Dermis microvascular lymphatic vessel endothelial cell (primary cell): ENCODE measurements at regions not wholly inside any gene's neighbourhood (a gene's known extent, or its start where the extent isn't known, plus 50 kb on each side); places are given as distances from the start of the nearest gene placed in this dataset.
"Not testable (repeated sequence)": the region's sequence is repeated elsewhere in the genome, so short reads cannot be mapped to it uniquely, and the experiment has no call there.

Experiments used
- DNase-seq, 2 donors: peaks; one replicate each; pipeline versions ENCODE4 v3.0.0 to v3.0.0-alpha.2; 2010; ENCODE audit warnings: low read depth in 2 of 2

DNA sequence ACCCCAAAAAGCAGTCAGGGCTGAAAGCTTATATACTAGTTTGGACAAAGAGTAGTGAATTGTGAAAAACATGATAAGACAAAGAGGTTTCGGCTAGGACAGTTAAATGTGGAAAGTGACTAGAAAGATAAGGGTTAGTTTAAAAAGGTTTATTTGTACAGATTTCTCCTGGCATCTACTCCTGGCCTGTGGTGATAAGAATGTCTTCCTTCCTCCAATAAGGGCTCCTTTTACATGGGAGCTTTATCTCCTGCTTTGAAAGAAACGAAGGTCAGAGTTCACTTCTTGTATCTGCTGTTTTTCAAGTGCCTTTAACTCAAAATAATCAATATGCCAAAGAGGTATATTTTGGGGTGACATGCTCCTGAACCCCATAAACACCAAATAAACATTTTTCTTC is 776.1 kb upstream of the COX7C start:
- no peak for DNase-seq

DNA sequence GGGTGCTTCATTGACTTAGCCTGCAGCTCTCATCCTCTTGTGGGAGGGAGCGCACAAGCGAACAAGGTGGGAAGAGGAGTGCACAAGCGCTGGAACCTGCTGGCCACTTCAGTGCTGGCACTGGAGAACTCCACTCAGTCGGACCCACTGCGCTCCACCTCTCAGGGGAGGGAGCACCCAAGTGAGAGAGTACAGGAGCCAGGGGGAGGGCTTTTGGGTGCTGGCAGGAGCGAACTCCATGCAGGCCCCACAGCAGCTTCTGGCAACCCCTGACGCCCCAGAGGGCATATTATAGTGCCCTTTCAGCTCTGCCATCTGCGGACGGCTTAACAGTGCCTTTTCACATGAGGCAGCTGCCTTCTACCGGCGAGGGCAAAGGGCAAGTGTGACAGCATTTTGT is 774.2 kb upstream of the COX7C start:
- no peak for DNase-seq

DNA sequence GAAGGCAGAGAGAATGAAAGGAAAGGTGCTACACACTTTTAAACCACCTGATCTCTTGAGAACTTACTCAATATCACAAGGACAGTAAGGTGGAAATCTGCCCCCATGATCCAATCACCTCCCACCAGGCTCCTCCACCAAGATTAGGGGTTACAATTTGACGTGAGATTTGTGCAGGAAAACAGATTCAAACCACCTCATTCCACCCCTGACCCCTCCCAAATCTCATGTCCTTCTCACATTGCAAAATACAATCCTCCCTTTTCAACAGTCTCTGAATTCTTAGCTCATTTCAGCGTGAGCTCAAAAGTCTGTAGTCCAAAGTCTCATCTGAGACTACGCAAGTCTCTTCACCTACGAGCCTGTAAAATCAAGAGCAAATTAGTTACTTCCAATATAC is 768.3 kb upstream of the COX7C start:
- no peak for DNase-seq

DNA sequence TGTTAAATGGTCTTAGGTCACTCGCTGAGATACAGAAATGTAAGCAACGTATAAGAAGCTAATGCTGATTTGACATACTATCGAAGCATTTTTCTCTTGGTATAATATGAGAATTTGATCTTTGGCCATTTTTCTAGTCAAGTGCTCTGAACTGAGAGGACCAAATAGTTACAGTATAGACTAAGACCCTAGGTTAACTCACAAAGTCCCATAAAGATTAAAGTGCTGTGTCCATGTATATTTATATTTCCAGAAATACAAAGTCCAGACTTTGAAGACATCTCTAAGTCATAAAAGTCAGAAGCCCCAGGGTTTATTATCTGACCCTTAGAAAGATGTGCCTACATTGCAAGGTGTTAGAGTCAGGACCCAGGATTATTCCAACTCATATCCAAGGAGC is 752.4 kb upstream of the COX7C start:
- DNase-seq = no peak

DNA sequence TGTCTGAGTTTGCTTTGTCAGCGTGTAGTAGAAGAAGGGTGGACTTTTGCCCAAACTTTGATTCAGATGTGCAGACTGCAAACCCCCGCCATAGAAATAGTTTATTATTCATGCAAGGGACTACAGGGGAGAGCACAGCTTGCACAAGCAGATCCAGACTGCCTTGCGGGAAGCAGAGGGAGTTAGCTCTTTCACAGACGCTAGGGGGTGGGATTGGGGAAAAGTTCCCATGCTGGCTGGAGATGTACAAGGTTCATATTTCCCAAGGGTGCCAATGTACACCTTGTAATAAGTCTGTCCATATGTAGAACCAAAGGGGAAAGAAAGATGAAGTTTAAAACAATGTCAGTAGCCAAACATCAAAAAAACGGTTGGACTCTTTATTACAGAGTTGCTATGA is 749.7 kb upstream of the COX7C start:
- DNase-seq = no peak

DNA sequence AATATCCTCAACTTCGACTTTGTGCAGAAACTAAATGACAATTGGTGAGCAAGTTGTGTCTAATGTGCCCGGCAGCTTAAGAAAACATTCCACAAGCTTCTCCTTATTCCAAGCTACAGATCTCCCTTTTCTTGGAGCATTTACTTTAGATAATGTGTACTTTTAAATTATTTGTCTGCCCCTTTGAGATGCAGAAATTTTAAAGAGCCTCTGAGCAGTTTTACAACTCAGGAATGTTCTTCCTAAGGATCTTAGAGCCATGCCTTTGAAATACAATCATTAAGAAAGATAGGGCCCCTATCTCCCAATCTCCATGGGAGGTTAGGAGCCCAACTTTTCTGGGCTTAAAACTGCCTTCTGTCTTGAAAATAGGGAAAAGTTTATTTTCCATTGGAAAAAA is 723.7 kb upstream of the COX7C start:
- DNase-seq = no peak

DNA sequence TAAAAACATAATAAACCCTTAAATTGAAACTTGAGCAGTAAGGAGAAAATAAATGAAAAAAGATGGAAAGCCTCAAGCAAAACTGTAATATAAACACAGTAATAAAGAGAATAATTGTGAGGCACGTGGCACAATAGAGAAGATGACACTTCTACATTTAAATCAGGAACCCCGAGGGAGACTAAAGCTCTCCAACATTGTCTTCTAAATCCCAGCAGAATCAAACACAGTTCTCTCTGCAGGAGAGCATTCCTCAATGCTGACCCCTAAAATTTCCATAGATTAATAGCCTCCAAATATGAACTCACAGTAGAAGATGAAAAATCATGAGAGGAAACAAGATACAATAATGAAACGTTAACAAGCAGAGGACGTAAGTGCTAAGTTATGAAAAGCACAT is 721.2 kb upstream of the COX7C start:
- DNase-seq = no peak

DNA sequence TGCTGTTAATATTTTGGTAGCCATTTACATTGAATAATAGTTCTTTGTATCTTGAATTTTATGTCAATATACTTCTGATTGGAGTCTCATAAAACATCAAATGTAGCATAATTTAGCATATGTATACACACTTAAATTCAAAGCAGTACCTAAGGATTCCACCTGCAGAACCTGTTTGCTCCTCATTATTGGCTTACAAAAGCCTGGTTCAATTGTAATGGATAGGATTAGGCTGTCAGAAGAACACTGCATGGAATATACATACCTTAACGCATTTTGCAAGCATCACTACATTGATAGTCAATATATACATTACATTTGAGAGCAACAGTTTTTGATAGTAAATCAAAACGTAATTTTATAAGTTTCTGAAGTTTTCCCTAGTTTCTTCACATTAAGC is 711.3 kb upstream of the COX7C start:
- DNase-seq = no peak

DNA sequence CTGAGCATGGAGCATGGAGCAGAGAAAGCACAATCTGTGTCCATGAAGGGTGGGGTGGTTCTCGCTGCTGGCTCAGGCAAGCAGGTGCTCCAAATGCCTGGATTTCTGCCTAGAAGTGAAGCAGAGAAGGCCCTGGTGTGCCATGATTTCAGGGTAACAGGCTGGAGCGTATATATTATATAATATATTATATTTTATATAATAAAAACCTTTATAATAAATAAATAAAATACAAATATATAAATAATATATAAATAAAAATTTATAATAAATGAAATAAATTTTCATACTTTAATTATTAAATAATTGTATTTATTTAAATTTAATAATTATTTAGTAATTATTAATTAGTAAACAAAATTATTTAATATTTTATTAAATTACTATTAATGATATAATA is 707.4 kb upstream of the COX7C start:
- no peak for DNase-seq

DNA sequence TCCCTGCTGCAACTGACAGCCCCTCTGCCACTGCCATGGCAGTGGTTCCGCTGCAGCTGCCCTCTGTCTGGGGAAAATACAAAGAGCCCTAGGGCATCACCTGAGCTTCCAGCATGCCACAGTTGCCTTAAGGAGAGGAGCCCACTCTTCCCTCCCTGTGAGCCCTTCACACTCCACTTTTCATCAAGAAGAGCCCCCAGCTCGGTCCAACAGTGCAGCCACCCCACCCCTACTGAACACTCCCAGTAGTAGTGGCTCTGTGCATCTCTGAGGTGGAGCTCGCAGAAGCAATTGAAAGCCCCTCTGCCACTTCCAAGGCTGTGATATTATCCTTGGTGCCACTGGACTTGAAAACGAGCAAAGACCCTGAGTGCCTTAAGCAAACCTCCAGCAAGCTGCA is 696.8 kb upstream of the COX7C start:
- DNase-seq = no peak

DNA sequence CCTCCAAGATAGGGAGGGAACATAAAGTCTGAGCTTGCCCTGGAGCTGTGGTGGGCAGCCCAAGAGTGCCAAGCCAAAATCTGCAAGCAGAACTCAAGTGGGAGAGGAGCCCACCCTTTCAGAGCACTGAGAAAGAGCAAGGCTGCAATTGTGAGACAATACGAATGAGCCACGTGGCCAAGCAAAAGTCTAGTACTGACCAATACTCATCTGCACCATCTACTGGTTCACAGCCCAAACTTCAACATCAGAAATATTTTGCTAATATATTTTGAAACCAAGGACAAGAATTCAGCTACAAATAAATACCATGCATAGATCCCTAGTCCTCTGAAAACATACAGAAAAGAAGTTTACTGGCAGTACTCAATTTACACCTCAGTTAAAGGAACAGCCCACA is 696.2 kb upstream of the COX7C start:
- DNase-seq = no peak

DNA sequence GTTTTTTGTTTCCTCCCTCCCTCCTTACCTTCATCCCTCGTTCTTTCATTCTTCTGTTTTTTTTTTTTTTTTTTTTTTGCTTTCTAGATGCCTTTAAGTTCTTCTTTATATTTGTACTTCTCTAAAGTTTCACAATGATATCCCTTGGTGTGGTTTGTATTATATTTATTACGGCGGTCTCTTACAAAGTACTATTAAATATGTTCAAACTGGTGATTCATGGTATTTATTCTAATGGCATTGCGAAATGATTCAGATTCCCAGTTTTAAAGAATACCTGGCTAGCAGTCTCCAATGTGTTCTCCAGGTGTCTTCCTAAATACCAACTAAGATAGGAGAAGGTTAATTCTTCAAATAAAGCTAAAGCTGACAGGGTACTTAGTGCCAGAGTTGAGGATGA is 690.1 kb upstream of the COX7C start:
- DNase-seq = no peak

DNA sequence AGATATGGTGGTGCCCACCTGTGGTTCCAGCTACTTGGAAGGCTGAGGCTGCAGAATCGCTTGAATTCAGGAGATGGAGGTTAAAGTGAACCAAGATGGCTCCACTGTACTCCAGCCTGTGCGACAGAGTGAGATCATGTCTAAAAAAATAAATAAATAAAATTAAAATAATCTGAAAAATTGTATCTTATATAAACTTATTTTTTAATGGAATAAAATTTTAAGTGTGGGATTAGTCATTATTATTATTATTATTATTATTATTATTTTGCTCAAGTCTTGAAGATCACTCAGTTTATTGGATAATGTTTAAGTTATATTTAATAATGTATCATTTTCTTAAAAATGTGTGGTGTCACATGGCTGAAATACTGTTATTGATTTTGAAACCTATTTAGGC is 688.0 kb upstream of the COX7C start:
- no peak for DNase-seq

DNA sequence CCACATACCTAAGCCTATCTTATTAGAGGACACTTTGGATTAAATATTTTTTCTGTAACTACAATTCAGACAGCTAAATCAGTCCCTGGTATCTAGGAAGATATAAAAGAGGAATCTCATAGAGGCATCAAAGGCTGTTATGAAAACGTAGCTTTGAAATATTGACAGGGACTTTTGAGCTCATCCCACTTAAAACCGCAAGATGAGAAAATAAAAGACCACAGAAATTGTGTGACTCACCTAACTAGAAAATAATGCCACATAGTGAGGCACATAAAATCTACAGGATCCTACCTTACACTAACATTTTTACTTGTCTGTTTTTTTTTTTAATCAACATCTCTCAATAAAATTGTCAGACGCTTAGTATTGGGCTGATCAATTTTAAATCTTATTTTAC is 686.5 kb upstream of the COX7C start:
- no peak for DNase-seq

DNA sequence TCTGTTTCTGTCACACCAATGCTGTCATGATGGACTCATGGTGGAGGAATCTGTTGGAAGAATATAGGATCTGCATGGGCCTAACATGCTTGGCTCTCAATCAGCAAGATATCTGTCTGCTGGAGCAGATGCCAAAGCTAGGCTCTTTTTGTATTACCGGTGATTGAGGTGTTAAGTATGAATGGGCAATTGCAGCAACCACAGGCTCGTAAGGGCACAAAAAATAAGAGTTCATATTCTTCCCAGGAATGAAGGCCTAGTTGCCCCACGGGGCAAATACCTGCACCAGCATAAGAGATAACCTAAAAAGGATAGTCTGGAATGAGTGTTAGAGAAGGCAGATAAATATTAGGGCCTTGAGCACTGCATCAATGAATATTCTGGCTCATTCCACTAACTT is 679.5 kb upstream of the COX7C start:
- no peak for DNase-seq

DNA sequence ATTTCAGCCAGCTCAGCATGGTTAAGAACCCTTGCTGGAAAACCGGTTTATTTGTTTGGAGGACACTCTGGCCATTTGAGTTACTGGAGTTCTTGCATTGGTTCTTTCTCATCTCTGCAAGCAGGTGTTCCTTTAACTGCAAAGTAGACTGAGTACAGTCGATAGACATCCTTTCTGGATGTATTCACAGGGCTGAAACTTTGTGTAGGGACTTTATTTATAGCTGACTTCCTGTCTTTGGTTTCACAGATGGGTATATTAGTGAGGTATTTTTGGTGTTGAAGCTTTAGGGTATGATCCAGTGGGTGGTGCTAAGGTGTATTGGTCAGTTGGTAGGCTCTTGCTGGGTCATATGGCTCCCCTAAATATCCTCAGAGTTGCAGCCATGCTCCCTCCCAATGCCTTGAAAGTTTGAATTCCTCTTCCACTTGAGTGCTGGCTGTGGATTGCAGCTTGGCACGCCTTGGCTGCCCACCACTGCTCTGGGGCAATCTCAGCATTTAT is 666.0 kb upstream of the COX7C start:
- DNase-seq = no peak

DNA sequence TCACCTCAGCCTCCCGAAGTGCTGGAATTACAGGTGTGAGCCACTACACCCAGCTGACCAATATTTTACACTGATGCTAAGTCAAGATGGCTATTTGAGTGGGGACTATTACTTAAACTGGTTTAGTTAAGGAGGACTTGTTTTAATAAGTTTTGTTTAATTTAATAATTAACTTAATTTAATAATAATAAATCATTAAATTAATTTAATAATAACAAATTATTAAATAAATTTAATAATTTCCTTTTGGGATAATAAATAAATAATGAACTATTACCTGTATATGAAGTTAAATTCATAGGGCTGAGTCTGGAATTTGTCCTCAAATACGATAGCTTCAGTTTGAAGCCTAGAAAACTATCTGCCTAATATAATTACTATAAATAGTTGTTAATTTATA is 665.1 kb upstream of the COX7C start:
- DNase-seq = no peak

DNA sequence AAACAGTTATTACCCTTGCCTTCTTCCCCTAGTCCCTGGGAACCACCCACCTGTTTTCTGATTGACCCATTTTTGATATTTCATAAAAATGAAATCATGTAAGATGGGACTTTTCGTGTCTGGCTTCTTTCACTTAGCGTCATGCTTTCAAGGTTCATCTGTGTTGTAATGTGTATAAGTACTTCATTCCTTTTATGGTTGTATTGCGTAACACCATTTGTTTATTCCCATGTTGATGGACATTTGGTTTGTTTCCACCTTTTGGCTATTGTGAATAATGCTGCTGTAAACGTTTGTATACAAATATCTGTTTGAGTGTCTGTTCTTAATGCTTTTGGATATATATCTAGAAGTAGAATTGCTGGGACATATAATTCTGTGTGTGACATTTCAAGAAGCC is 650.1 kb upstream of the COX7C start:
- no peak for DNase-seq

DNA sequence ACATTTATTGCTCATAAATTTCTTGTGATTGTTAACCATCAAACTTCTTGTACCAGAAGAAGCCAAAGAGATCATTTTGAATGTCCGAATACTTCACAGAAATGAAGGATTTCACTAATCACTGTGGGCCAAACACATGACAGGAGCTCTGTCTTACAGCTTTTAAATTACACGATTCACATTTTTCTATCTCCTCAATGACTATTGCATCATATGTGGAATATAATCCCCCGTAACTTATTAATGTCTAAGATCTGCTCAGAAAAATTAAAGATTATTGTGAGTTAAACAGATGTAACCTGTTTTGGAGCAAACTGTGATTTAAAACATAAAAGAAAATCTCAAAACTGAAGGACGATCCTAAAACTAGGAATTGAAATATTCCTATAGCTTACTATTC is 645.2 kb upstream of the COX7C start:
- no peak for DNase-seq

DNA sequence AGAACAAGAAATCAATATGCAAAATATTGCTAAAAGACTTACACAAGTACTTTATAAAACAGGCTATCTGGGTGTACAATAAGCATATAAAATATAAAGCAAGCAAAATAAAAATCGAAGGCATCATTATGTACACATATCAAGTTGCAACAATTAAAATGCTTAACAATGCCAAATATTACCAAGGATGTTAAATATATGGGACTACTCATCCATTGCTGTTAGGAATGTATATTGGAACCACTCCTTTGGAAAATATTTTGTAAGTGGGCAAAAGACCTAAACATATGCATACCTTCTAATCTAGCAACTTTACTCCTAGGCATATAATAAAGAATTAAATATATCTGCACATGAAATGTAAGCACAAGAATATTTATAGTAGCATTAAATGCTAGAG is 632.6 kb upstream of the COX7C start:
- DNase-seq = no peak

DNA sequence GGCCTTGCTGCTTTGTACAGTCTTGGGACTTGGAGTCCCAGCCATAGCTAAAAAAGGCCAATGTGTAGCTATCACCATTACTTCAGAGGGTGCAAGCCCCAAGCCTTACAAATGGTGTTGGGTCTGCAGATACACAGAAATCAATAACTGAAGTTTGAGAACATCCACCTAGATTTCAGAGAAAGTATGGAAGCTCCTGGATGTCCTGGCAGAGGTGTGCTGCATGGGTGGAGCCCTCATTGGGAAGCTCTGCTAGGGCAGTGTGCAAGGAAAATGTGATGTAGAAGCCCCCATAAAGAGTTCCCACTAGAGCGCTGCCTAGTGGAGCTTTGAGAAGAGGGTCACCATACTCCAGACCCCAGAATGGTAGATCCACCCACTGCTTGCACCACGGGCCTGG is 626.7 kb upstream of the COX7C start:
- no peak for DNase-seq

DNA sequence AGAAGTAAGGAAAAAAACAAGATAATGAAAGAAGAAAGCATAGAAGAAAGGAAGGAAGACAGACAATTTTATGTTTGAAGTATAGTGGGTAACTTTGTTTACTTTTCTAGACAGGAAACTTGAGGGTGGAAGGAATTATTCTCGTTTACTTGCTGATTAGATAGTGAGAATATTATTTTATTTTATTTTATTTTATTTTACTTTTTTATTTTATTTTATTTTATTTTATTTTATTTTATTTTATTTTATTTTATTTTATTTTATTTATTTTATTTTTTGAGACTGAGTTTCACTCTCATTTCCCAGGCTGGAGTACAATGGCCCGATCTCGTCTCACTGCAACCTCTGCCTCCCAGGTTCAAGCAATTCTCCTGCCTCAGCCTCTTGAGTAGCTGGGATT is 623.1 kb upstream of the COX7C start:
- DNase-seq = not testable (repeated sequence)

DNA sequence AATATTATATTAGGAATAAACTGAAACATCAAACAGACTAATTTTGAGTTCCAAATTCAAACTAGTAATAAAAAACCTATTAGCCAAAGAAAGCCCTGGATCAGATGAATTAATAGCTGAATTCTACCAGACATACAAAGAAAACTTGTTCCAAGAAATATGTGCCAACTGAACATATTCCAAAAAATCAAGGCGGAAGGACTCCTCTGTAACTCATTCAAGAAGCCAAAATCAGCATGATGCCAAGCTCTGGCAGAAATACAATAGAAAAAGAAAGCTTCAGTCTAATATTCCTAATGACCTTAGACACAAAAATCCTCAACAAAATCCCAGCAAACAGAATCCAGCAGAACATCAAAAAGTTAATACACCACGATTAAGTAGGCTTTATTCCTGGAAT is 619.1 kb upstream of the COX7C start:
- DNase-seq = no peak

DNA sequence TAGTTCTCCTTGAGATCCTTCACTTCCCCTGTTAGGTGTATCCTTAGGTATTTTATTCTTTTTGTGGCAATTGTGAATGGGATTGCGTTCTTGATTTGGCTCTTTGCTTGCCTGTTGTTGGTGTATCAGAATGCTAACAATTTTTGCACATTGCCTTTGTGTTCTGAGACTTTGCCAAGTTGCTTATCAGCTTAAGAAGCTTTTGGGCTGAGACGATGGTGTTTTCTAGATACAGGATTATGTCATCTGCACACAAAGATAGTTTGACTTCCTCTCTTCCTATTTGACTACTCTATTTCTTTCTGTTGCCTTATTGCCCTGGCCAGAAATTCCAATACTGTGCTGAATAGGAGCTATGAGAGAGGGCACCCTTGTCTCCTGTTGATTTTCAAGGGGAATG is 609.4 kb upstream of the COX7C start:
- DNase-seq = no peak

DNA sequence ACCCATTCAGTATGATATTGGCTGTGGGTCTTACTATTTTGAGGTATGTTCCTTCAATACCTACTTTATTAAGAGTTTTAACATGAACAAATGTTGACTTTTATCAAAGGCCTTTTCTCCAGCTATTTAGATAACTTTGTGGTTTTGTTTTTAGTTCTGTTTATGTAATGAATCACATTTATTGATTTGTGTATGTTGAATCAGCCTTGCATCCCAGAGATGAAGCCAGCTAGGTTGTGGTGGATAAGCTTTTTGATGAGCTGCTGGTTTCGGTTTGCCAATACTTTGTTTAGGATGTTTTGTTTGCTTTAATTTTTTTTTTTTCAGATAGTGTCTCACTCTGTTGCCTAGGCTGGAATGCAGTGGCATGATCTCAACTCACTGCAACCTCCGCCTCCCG is 609.0 kb upstream of the COX7C start:
- DNase-seq = no peak
